HG03575 (cell line): ENCODE measurements at regions not wholly inside any gene's neighbourhood (a gene's known extent, or its start where the extent isn't known, plus 50 kb on each side); places are given as distances from the start of the nearest gene placed in this dataset.
"Not testable (repeated sequence)": the region's sequence is repeated elsewhere in the genome, so short reads cannot be mapped to it uniquely, and the experiment has no call there.

Experiments used
- ATAC-seq: cut with Tn5 transposase; IDR thresholded peaks from one replicate; pipeline ENCODE4 v1.9.1; 2021; ENCODE audit not compliant: unreplicated experiment, insufficient number of reproducible peaks, low FRiP score; ENCODE audit errors: extremely low read depth

GRCh38 chr18:55908901-55909366 is 320.9 kb upstream of the TCF4 start:
- ATAC-seq = no peak

GRCh38 chr18:55907453-55908175 is 319.6 kb upstream of the TCF4 start:
- ATAC-seq = no peak

GRCh38 chr18:55906536-55906935 is 318.5 kb upstream of the TCF4 start:
- no peak for ATAC-seq

- ATAC-seq = no peak
Observed at GRCh38 chr18:55903911-55904310, 315.9 kb upstream of the TCF4 start.

GRCh38 chr18:55900380-55900779 is 312.4 kb upstream of the TCF4 start:
- no peak for ATAC-seq

GRCh38 chr18:55897091-55897689 is 309.2 kb upstream of the TCF4 start:
- no peak for ATAC-seq

- no peak for ATAC-seq
Observed at GRCh38 chr18:55893948-55894347, 306.0 kb upstream of the TCF4 start.

- not testable (repeated sequence) for ATAC-seq
Observed at GRCh38 chr18:55892862-55893813, 305.1 kb upstream of the TCF4 start.

- no peak for ATAC-seq
Observed at GRCh38 chr18:55886886-55887285, 298.9 kb upstream of the TCF4 start.

GRCh38 chr18:55884498-55884897 is 296.5 kb upstream of the TCF4 start:
- ATAC-seq = no peak

- ATAC-seq = no peak
Observed at GRCh38 chr18:55880617-55881016, 292.6 kb upstream of the TCF4 start.

GRCh38 chr18:55879331-55879730 is 291.3 kb upstream of the TCF4 start:
- no peak for ATAC-seq

GRCh38 chr18:55878224-55878623 is 290.2 kb upstream of the TCF4 start:
- no peak for ATAC-seq

- no peak for ATAC-seq
Observed at GRCh38 chr18:55877321-55877720, 289.3 kb upstream of the TCF4 start.

- no peak for ATAC-seq
Observed at GRCh38 chr18:55876254-55876653, 288.3 kb upstream of the TCF4 start.

GRCh38 chr18:55875371-55875901 is 287.4 kb upstream of the TCF4 start:
- ATAC-seq = no peak

- no peak for ATAC-seq
Observed at GRCh38 chr18:55869556-55870501, 281.8 kb upstream of the TCF4 start.

- ATAC-seq = no peak
Observed at GRCh38 chr18:55868909-55869308, 280.9 kb upstream of the TCF4 start.
